Upper lobe of left lung (tissue), 6 donors: ENCODE measurements at regions not wholly inside any gene's neighbourhood (a gene's known extent, or its start where the extent isn't known, plus 50 kb on each side); places are given as distances from the start of the nearest gene placed in this dataset.
A peak's percentile ranks its signal among the peaks of the same experiment; 100 is the strongest.

Experiments
- ATAC-seq, 2 donors: fragments of 200-7000 bp; cut with Tn5 transposase; one replicate each; pipeline ENCODE4 v1.9.1; 2022; ENCODE audit warnings: mild to moderate bottlenecking in 2 of 2, moderate library complexity in 2 of 2; ENCODE audit not compliant: low FRiP score in 2 of 2
- DNase-seq, 2 donors: peaks; one replicate each; pipeline ENCODE4 v3.0.0-alpha.2; 2019 to 2020
- H3K27ac ChIP-seq, 4 donors: fragments of 200-600 bp; sonication (generic); one replicate each; pipeline ENCODE4 v1.5.1; 2016 to 2019
- H3K27me3 ChIP-seq, 4 donors: fragments of 200-600 bp; sonication (generic); one replicate each; pipeline ENCODE4 v1.5.1; 2017 to 2019
- H3K36me3 ChIP-seq, 4 donors: fragments of 200-600 bp; sonication (generic); one replicate each; pipeline ENCODE4 v1.5.1; 2016 to 2019
- H3K4me1 ChIP-seq, 4 donors: fragments of 200-600 bp; sonication (generic); one replicate each; pipeline ENCODE4 v1.5.1; 2018 to 2019
- H3K4me3 ChIP-seq, 4 donors: fragments of 200-600 bp; sonication (generic); one replicate each; pipeline ENCODE4 v1.5.1; 2017 to 2019; ENCODE audit warnings: mild to moderate bottlenecking in 2 of 4, moderate library complexity in 1 of 4
- H3K9me3 ChIP-seq, 4 donors: fragments of 200-600 bp; sonication (generic); one replicate each; pipeline ENCODE4 v1.5.1; 2018 to 2019
- CTCF ChIP-seq, 6 experiments: fragments of 450-650 bp in 4 of 6; fragments of 200-600 bp in 2 of 6; sonication (generic) in 2 of 6; IDR thresholded peaks; one replicate each; pipeline ENCODE4 v1.5.1; 2016 to 2019; ENCODE audit warnings: antibody characterized with exemption in 6 of 6
- EP300 ChIP-seq, 4 donors: sonication (generic); formaldehyde crosslinking; IDR thresholded peaks; one replicate each; pipeline ENCODE4 v1.5.1; 2017; ENCODE audit warnings: antibody characterized with exemption in 4 of 4, control low read depth in 2 of 4
- POLR2A ChIP-seq, 4 donors: fragments of 450-650 bp; IDR thresholded peaks; one replicate each; pipeline ENCODE4 v1.5.1; 2016 to 2017; ENCODE audit warnings: antibody characterized with exemption in 4 of 4, mild to moderate bottlenecking in 2 of 4
- POLR2AphosphoS5 ChIP-seq, 2 donors: sonication (generic); formaldehyde crosslinking; IDR thresholded peaks; one replicate each; pipeline ENCODE4 v1.5.1; 2017; ENCODE audit warnings: antibody characterized with exemption in 2 of 2
- WGBS, 2 donors: methylation state at CpG; one replicate each; pipeline ENCODE4 v1.1.5; 2017 to 2018; 5-methylcytosine and 5-hydroxymethylcytosine counted together
- donor health status: DM: no; HTN: no; CAD: no; lungs with moderate emphysema.
- donor health status: DM: no; HTN: yes; CAD: no; lungs with severe emphysema.

- Histone ChIP-seq H3K27me3 (no peaks in the 10 kb centered on the region), H3K9me3 (no peaks in the 10 kb centered on the region), H3K4me1 (peaks cover 0 to 6% (median 2%) of the 10 kb centered on the region in 4 donors), H3K27ac (no peak overlapping the region), H3K4me3 (no peak overlapping the region), H3K36me3 (no peaks in the 10 kb centered on the region)
- DNase-seq (peak in 1 of 2 donors; percentile 51), ATAC-seq (no peak)
- WGBS, 2 donors, result 78 to 84% methylated on average over 13 to 20 of the region's 20 CpGs
- TF ChIP-seq EP300 (IDR thresholded peaks at IDR 0.05), result no peak
- no peak for TF ChIP-seq CTCF (IDR thresholded peaks at IDR 0.05)
- TF ChIP-seq POLR2A (IDR thresholded peaks at IDR 0.05), result no peak
- TF ChIP-seq POLR2AphosphoS5 (IDR thresholded peaks at IDR 0.05), result no peak
These were observed 211.1 kb downstream of the ANKRD60 start for GRCh38 chr20:58017231-58017969.

- no peaks in the 10 kb centered on the region for H3K9me3 ChIP-seq
- TF ChIP-seq POLR2AphosphoS5 (IDR thresholded peaks at IDR 0.05), result no peak
- no peak for TF ChIP-seq EP300 (IDR thresholded peaks at IDR 0.05)
- TF ChIP-seq POLR2A (IDR thresholded peaks at IDR 0.05), result no peak
- TF ChIP-seq CTCF (IDR thresholded peaks at IDR 0.05), result no peak
- WGBS, 2 donors, result 89 to 97% methylated on average over 2 of the region's 2 CpGs
- ATAC-seq (no peak), DNase-seq (no peak)
- H3K36me3 ChIP-seq, result no peaks in the 10 kb centered on the region
- H3K27ac ChIP-seq, result no peak overlapping the region
- H3K4me1 ChIP-seq, result peaks cover 0 to 6% (median 2%) of the 10 kb centered on the region in 4 donors
- no peaks in the 10 kb centered on the region for H3K27me3 ChIP-seq
- H3K4me3 ChIP-seq, result no peak overlapping the region
These were observed 211.7 kb downstream of the ANKRD60 start for GRCh38 chr20:58016779-58017178.

- 61 to 65% methylated on average over 5 of the region's 5 CpGs for WGBS, 2 donors
- Histone ChIP-seq H3K4me3 (no peak overlapping the region), H3K36me3 (no peaks in the 10 kb centered on the region), H3K4me1 (peaks cover 0 to 4% (median 0%) of the 10 kb centered on the region in 4 donors), H3K27me3 (no peaks in the 10 kb centered on the region), H3K9me3 (no peaks in the 10 kb centered on the region), H3K27ac (no peak overlapping the region)
- TF ChIP-seq POLR2A (IDR thresholded peaks at IDR 0.05) (no peak), POLR2AphosphoS5 (IDR thresholded peaks at IDR 0.05) (no peak)
- no peak for ATAC-seq
- no peak for DNase-seq
These were observed 213.7 kb downstream of the ANKRD60 start for GRCh38 chr20:58014628-58015315.

- H3K4me3 ChIP-seq, result no peak overlapping the region
- H3K9me3 ChIP-seq, result no peaks in the 10 kb centered on the region
- no peak for DNase-seq
- WGBS, 2 donors, result 56 to 60% methylated on average over 16 of the region's 16 CpGs
- ATAC-seq, result no peak
- peaks cover 0 to 4% (median 0%) of the 10 kb centered on the region in 4 donors for H3K4me1 ChIP-seq
- no peaks in the 10 kb centered on the region for H3K27me3 ChIP-seq
- H3K36me3 ChIP-seq, result no peaks in the 10 kb centered on the region
- H3K27ac ChIP-seq, result no peak overlapping the region
- TF ChIP-seq EP300 (IDR thresholded peaks at IDR 0.05) (no peak), POLR2A (IDR thresholded peaks at IDR 0.05) (no peak), POLR2AphosphoS5 (IDR thresholded peaks at IDR 0.05) (no peak), CTCF (IDR thresholded peaks at IDR 0.05) (no peak)
These were observed 215.5 kb downstream of the ANKRD60 start for GRCh38 chr20:58012731-58013510.
